B cell (primary cell): ENCODE measurements at regions not wholly inside any gene's neighbourhood (a gene's known extent, or its start where the extent isn't known, plus 50 kb on each side); places are given as distances from the start of the nearest gene placed in this dataset.

Experiments used
- CTCF ChIP-seq: fragments of 200-600 bp; IDR thresholded peaks from one replicate; pipeline ENCODE4 v1.8.0; 2022; ENCODE audit warnings: antibody characterized with exemption, mild to moderate bottlenecking
- EZH2 ChIP-seq: IDR thresholded peaks from 2 replicates; pipeline ENCODE4 v1.6.1; 2012; ENCODE audit warnings: borderline replicate concordance, low read depth, mild to moderate bottlenecking, moderate library complexity, low read length; ENCODE audit not compliant: insufficient read depth, poor library complexity, severe bottlenecking

- TF ChIP-seq EZH2 (no peak), CTCF (no peak)
Measured at GRCh38 chr4:62487016-62487415, 1286.9 kb downstream of the ADGRL3 start.
